Esophagus squamous epithelium (tissue), 4 donors: ENCODE measurements at regions not wholly inside any gene's neighbourhood (a gene's known extent, or its start where the extent isn't known, plus 50 kb on each side); places are given as distances from the start of the nearest gene placed in this dataset.

ENCODE experiments used
- CTCF ChIP-seq, 6 experiments: fragments of 450-650 bp in 4 of 6; fragments of 200-600 bp in 2 of 6; sonication (generic) in 2 of 6; IDR thresholded peaks; one replicate each; pipeline ENCODE4 v1.5.1; 2016 to 2019; ENCODE audit warnings: antibody characterized with exemption in 6 of 6, mild to moderate bottlenecking in 4 of 6, moderate library complexity in 4 of 6
- POLR2A ChIP-seq, 4 donors: fragments of 450-650 bp; IDR thresholded peaks; one replicate each; pipeline ENCODE4 v1.6.1; 2017; ENCODE audit warnings: antibody characterized with exemption in 4 of 4, mild to moderate bottlenecking in 4 of 4, moderate library complexity in 3 of 4

- TF ChIP-seq CTCF (IDR thresholded peaks at IDR 0.05): no peak
- no peak for TF ChIP-seq POLR2A (IDR thresholded peaks at IDR 0.05)
Observed at GRCh38 chr5:51712201-51712600, 329.0 kb downstream of the ISL1 start.
